Liver (tissue), 8 donors: ENCODE measurements at regions not wholly inside any gene's neighbourhood (a gene's known extent, or its start where the extent isn't known, plus 50 kb on each side); places are given as distances from the start of the nearest gene placed in this dataset.

Source experiments
- DNase-seq: peaks from one replicate; pipeline ENCODE4 v3.0.0-alpha.2; 2017; ENCODE audit warnings: low spot score
- H3K27ac ChIP-seq, 2 donors: one replicate each; pipeline ENCODE4 v1.7.0; 2013; ENCODE audit warnings: inconsistent platforms in 2 of 2, low read length in 2 of 2, control low read depth in 1 of 2, low read depth in 1 of 2, mild to moderate bottlenecking in 1 of 2
- H3K27me3 ChIP-seq, 4 donors: one replicate each; pipeline versions ENCODE4 v1.6.1 to v1.7.0; 2013; ENCODE audit warnings: low read length in 3 of 4, inconsistent platforms in 1 of 4, mild to moderate bottlenecking in 1 of 4, moderate library complexity in 1 of 4; ENCODE audit not compliant: control insufficient read depth in 4 of 4, insufficient read depth in 4 of 4
- H3K36me3 ChIP-seq, 4 donors: one replicate each; pipeline versions ENCODE4 v1.6.1 to v1.7.0; 2013; ENCODE audit warnings: low read length in 3 of 4, mild to moderate bottlenecking in 3 of 4, low read depth in 1 of 4, moderate library complexity in 1 of 4; ENCODE audit not compliant: control insufficient read depth in 4 of 4, insufficient read depth in 3 of 4
- H3K4me1 ChIP-seq, 4 donors: one replicate each; pipeline versions ENCODE4 v1.6.1 to v1.7.0; 2013; ENCODE audit warnings: low read length in 3 of 4, mild to moderate bottlenecking in 3 of 4, moderate library complexity in 1 of 4; ENCODE audit not compliant: control insufficient read depth in 4 of 4, insufficient read depth in 4 of 4
- H3K4me3 ChIP-seq, 3 donors: one replicate each; pipeline versions ENCODE4 v1.6.1 to v1.7.0; 2013; ENCODE audit warnings: low read length in 3 of 3, control low read depth in 1 of 3, low read depth in 1 of 3, mild to moderate bottlenecking in 1 of 3
- H3K9ac ChIP-seq, 2 donors: one replicate each; pipeline ENCODE4 v1.7.0; 2013; ENCODE audit warnings: low read length in 2 of 2, mild to moderate bottlenecking in 2 of 2, moderate library complexity in 2 of 2, control low read depth in 1 of 2, low read depth in 1 of 2
- H3K9me3 ChIP-seq, 4 donors: one replicate each; pipeline versions ENCODE4 v1.6.1 to v1.7.0; 2013; ENCODE audit warnings: low read length in 3 of 4; ENCODE audit not compliant: control insufficient read depth in 4 of 4
- EGR1 ChIP-seq, 2 donors: IDR thresholded peaks; 2 replicates each; pipeline ENCODE4 v1.6.1; 2016 to 2018; ENCODE audit warnings: antibody characterized with exemption in 2 of 2, low read depth in 2 of 2
- FOXA1 ChIP-seq: IDR thresholded peaks from 2 replicates; pipeline ENCODE4 v1.6.1; 2016; ENCODE audit warnings: antibody characterized with exemption
- HNF4A ChIP-seq, 2 donors: conservative IDR thresholded peaks; 2 replicates each; pipeline ENCODE4 v1.6.1; 2016; ENCODE audit warnings: antibody characterized with exemption in 2 of 2, mild to moderate bottlenecking in 2 of 2
- NR2F2 ChIP-seq: IDR thresholded peaks from 2 replicates; pipeline ENCODE4 v1.6.1; 2016; ENCODE audit warnings: antibody characterized with exemption
- RAD21 ChIP-seq, 2 donors: IDR thresholded peaks; 2 replicates each; pipeline ENCODE4 v1.6.1; 2016; ENCODE audit warnings: antibody characterized with exemption in 2 of 2, mild to moderate bottlenecking in 2 of 2
- RXRA ChIP-seq, 2 donors: IDR thresholded peaks; 2 replicates each; pipeline ENCODE4 v1.6.1; 2017 to 2018; ENCODE audit warnings: antibody characterized with exemption in 2 of 2, mild to moderate bottlenecking in 1 of 2
- SP1 ChIP-seq: IDR thresholded peaks from 2 replicates; pipeline ENCODE4 v1.6.1; 2018; ENCODE audit warnings: antibody characterized with exemption, mild to moderate bottlenecking
- TAF1 ChIP-seq: conservative IDR thresholded peaks from 2 replicates; pipeline ENCODE4 v1.6.1; 2016; ENCODE audit warnings: antibody characterized with exemption, mild to moderate bottlenecking
- WGBS: extraction: QIAGEN DNeasy Blood & Tissue Kit; methylation state at CpG from one replicate; pipeline ENCODE4 v1.1.7; 2013; 5-methylcytosine and 5-hydroxymethylcytosine counted together
- TF ChIP-seq, protein P1 (sequence below): IDR thresholded peaks from 2 replicates; pipeline ENCODE4 v1.6.1; 2016; ENCODE audit warnings: antibody characterized with exemption
- TF ChIP-seq, protein P2 (sequence below): fragments of 150-350 bp; IDR thresholded peaks from 2 replicates; pipeline ENCODE4 v1.5.1; 2017; ENCODE audit warnings: improper control_type of control experiment, low read depth, low read length; ENCODE audit not compliant: missing input control
- donor health status: healthy.
- donor health status: healthy.
- donor health status: healthy.
- donor health status: healthy.
- donor health status: healthy.

DNA sequence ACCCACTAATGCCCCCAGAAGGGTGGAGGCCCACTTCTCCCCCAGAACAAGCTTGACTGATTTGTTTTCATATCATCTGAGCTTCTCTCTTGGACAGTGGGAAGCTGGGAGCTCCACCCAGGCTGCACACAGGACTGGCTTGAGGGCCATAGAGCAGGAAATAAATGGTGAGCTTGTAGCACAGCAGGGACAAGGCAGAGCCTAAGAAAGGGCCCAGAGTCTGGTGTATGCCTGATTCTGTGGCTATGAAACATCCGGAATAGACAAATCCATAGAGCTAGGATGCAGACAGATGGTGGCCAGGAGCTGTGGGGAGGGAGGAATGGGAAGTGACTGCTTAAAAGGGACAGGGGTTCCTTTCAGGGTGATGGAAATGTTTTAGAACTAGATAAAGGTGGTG, 79.0 kb downstream of the ARL6IP4 start:
- no peak for DNase-seq
- Histone ChIP-seq H3K36me3 (no peaks in the 10 kb centered on the region), H3K9ac (no peak overlapping the region), H3K9me3 (no peaks in the 10 kb centered on the region), H3K27me3 (no peaks in the 10 kb centered on the region), H3K4me3 (no peak overlapping the region), H3K27ac (peak overlapping the region; percentile 30 to 43), H3K4me1 (peaks cover 21 to 35% (median 31%) of the 10 kb centered on the region in 4 donors)
- TF ChIP-seq RAD21 (IDR thresholded peaks at IDR 0.05) (no peak), EGR1 (IDR thresholded peaks at IDR 0.05; ENCODE audit: low read depth in 2 of 2) (no peak), FOXA1 (no peak), SP1 (no peak)
- TF ChIP-seq, protein P1, sequence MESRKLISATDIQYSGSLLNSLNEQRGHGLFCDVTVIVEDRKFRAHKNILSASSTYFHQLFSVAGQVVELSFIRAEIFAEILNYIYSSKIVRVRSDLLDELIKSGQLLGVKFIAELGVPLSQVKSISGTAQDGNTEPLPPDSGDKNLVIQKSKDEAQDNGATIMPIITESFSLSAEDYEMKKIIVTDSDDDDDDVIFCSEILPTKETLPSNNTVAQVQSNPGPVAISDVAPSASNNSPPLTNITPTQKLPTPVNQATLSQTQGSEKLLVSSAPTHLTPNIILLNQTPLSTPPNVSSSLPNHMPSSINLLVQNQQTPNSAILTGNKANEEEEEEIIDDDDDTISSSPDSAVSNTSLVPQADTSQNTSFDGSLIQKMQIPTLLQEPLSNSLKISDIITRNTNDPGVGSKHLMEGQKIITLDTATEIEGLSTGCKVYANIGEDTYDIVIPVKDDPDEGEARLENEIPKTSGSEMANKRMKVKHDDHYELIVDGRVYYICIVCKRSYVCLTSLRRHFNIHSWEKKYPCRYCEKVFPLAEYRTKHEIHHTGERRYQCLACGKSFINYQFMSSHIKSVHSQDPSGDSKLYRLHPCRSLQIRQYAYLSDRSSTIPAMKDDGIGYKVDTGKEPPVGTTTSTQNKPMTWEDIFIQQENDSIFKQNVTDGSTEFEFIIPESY: no peak
- 78% methylated on average over 1 of the region's 1 CpG for whole genome bisulfite sequencing

DNA sequence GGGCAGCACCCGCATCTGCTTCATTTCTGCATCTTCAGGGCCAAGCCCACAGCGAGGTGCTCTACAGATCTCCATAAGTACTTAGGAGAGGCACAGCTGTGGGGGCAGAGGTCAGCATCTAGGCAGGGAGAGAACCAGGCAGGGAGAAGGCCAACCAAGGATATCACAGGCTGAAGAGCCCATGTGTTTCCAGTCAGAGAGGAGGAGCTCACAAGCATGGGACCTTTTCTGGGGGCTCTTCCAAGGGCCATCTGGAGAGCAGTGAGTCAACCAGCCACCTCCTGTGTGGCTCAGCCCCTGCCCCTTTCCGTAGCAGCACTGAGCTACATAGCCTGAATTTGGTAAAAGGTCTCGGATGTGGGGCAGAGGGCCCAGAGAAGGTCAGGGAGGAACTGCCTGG, 78.5 kb downstream of the ARL6IP4 start:
- DNase-seq: no peak
- H3K27ac ChIP-seq: peak overlapping the region; percentile 30 to 43
- H3K4me1 ChIP-seq: peaks cover 16 to 30% (median 25%) of the 10 kb centered on the region in 4 donors

DNA sequence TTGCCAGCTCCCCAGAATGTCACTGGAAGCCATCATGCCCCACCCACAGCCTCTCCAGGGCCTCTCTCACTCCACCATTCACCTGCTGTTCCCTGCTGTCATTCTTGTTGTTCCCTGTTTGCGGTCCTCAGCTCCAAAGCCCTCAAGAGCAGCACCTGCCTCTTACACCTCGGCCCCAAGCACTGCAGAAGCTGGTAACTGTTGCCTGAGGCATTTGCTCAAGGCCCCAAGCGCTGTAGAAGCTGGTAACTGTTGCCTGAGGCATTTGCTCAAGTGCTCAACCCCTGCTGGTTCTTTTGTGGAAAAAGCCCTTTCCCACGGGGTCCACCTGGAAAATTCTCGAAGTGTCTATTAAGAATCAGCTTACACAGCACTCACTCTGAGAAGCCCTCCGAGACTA, 78.0 kb downstream of the ARL6IP4 start:
- H3K9ac ChIP-seq: no peak overlapping the region
- H3K4me3 ChIP-seq: no peak overlapping the region
- no peak for DNase-seq
- WGBS: 96% methylated on average over 6 of the region's 6 CpGs
- no peaks in the 10 kb centered on the region for H3K9me3 ChIP-seq
- H3K4me1 ChIP-seq: peaks cover 11 to 25% (median 20%) of the 10 kb centered on the region in 4 donors
- no peaks in the 10 kb centered on the region for H3K36me3 ChIP-seq
- H3K27ac ChIP-seq: no peak overlapping the region
- TF ChIP-seq EGR1 (IDR thresholded peaks at IDR 0.05; ENCODE audit: low read depth in 2 of 2) (no peak), FOXA1 (no peak), TAF1 (no peak), RXRA (IDR thresholded peaks at IDR 0.05) (no peak), HNF4A (conservative IDR thresholded peaks at IDR 0.05) (no peak)
- TF ChIP-seq, protein P1: no peak
- H3K27me3 ChIP-seq: no peaks in the 10 kb centered on the region

More for the DNA sequence above, 78.5 kb downstream of the ARL6IP4 start:
- no peak overlapping the region for H3K4me3 ChIP-seq
- H3K9ac ChIP-seq: no peak overlapping the region
- peak; percentile 58 for TF ChIP-seq NR2F2
- TF ChIP-seq, protein P2, sequence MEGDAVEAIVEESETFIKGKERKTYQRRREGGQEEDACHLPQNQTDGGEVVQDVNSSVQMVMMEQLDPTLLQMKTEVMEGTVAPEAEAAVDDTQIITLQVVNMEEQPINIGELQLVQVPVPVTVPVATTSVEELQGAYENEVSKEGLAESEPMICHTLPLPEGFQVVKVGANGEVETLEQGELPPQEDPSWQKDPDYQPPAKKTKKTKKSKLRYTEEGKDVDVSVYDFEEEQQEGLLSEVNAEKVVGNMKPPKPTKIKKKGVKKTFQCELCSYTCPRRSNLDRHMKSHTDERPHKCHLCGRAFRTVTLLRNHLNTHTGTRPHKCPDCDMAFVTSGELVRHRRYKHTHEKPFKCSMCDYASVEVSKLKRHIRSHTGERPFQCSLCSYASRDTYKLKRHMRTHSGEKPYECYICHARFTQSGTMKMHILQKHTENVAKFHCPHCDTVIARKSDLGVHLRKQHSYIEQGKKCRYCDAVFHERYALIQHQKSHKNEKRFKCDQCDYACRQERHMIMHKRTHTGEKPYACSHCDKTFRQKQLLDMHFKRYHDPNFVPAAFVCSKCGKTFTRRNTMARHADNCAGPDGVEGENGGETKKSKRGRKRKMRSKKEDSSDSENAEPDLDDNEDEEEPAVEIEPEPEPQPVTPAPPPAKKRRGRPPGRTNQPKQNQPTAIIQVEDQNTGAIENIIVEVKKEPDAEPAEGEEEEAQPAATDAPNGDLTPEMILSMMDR: no peak
- 86% methylated on average over 4 of the region's 4 CpGs for WGBS
- no peaks in the 10 kb centered on the region for H3K36me3 ChIP-seq
- H3K27me3 ChIP-seq: no peaks in the 10 kb centered on the region
- H3K9me3 ChIP-seq: no peaks in the 10 kb centered on the region
